ENCODE measurements at regions not wholly inside any gene's neighbourhood (a gene's known extent, or its start where the extent isn't known, plus 50 kb on each side); places are given as distances from the start of the nearest gene placed in this dataset.

DNA sequence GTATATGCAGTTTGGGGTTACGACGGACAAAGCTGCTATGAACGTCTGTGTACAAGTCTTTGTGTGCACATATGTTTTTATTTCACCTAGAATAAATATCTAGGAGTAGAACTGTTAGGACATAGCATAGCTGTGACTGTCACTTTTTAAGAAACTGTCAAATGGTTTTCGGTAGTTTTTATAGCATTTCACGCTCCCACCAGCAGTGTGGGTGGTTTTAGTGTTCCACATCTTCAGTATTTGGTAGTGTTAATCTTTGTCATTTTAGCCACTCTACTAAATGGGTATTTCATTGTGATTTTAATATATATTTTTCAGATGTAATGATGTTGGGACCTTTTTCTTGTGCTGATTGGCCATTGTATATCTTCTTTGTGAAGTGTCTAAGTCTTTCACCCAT, 109.1 kb upstream of the BCAT1 start:
- Histone ChIP-seq H3K4me3 (no peak overlapping the region), H3K9me3 (no peaks in the 10 kb centered on the region), H3K36me3 (no peaks in the 10 kb centered on the region), H3K4me1 (no peaks in the 10 kb centered on the region), H3K27me3 (no peaks in the 10 kb centered on the region), H3K27ac (no peak overlapping the region)
- no peak for DNase-seq (ENCODE audit: low spot score in 2 of 2)
- TF ChIP-seq, protein P1, sequence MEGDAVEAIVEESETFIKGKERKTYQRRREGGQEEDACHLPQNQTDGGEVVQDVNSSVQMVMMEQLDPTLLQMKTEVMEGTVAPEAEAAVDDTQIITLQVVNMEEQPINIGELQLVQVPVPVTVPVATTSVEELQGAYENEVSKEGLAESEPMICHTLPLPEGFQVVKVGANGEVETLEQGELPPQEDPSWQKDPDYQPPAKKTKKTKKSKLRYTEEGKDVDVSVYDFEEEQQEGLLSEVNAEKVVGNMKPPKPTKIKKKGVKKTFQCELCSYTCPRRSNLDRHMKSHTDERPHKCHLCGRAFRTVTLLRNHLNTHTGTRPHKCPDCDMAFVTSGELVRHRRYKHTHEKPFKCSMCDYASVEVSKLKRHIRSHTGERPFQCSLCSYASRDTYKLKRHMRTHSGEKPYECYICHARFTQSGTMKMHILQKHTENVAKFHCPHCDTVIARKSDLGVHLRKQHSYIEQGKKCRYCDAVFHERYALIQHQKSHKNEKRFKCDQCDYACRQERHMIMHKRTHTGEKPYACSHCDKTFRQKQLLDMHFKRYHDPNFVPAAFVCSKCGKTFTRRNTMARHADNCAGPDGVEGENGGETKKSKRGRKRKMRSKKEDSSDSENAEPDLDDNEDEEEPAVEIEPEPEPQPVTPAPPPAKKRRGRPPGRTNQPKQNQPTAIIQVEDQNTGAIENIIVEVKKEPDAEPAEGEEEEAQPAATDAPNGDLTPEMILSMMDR (IDR thresholded peaks at IDR 0.05): no peak
- TF ChIP-seq EP300 (IDR thresholded peaks at IDR 0.05) (no peak), POLR2A (IDR thresholded peaks at IDR 0.05) (no peak)
- WGBS, 2 donors: 83 to 90% methylated on average over 5 of the region's 5 CpGs

DNA sequence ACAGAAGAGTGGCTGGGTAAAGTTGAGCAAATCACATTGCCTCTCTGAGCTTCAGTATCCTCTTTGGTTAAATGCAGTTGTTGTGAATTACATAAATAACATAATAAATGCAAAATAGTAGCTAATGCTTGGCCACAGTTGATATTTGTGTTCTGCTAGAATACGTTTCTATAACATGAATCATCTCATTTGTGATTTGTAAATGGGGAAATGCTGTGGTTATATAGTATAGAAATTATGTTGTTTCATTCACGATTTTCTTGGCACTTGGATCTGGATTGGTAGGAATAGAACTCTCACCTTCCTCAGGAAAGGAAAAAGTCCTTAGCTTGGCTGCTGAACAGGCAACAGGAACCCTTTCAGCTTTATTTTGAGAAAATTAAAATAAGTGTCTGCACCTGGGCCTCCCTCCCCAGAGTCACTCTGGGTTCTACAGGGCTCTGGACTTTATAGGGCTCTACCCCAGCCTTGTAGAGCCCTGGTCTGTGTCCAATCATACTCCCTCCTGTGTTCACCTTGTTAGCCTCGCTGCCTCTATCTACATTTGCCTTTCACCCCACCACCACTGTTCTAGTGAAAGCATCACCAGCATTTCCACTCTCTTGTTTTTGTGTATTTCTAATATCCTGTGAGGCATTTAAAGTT, 107.7 kb upstream of the BCAT1 start:
- 59 to 68% methylated on average over 3 of the region's 3 CpGs for WGBS, 2 donors

DNA sequence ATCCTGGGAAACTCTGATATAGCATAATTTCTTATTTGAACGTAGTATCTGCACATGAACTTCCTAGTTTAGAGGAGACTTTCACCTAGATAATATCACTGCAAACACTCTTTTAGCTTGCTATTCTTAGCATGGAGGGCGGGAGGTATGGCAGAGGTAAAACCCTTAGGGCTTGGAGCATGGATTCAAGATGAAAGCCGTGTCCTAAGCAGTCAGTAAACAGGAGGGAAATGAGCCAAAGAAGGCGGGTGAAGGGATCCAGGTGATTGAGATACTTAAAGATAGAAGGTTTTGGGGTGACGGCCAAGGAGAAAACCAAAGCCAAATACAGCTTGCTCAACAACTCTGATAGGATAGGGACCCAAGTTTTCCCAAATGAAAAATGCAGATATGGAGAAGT, 107.1 kb upstream of the BCAT1 start:
- H3K27me3 ChIP-seq: no peaks in the 10 kb centered on the region
- no peaks in the 10 kb centered on the region for H3K9me3 ChIP-seq
- no peaks in the 10 kb centered on the region for H3K36me3 ChIP-seq
- no peak overlapping the region for H3K4me3 ChIP-seq
- no peak overlapping the region for H3K27ac ChIP-seq
- peaks cover 0 to 8% (median 0%) of the 10 kb centered on the region in 4 donors for H3K4me1 ChIP-seq
- no peak for DNase-seq (ENCODE audit: low spot score in 2 of 2)
- TF ChIP-seq POLR2A (IDR thresholded peaks at IDR 0.05) (no peak), EP300 (IDR thresholded peaks at IDR 0.05) (no peak)
- TF ChIP-seq, protein P1 (IDR thresholded peaks at IDR 0.05): no peak
- WGBS, 2 donors: 81 to 85% methylated on average over 5 of the region's 5 CpGs

More for the DNA sequence above, 107.7 kb upstream of the BCAT1 start:
- H3K36me3 ChIP-seq: no peaks in the 10 kb centered on the region
- DNase-seq (ENCODE audit: low spot score in 2 of 2): no peak
- no peak overlapping the region for H3K4me3 ChIP-seq
- no peaks in the 10 kb centered on the region for H3K9me3 ChIP-seq
- H3K27me3 ChIP-seq: no peaks in the 10 kb centered on the region
- peaks cover 0 to 2% (median 0%) of the 10 kb centered on the region in 4 donors for H3K4me1 ChIP-seq
- TF ChIP-seq, protein P1 (IDR thresholded peaks at IDR 0.05): no peak
- TF ChIP-seq POLR2A (IDR thresholded peaks at IDR 0.05): no peak
- no peak for TF ChIP-seq EP300 (IDR thresholded peaks at IDR 0.05)
- no peak overlapping the region for H3K27ac ChIP-seq

DNA sequence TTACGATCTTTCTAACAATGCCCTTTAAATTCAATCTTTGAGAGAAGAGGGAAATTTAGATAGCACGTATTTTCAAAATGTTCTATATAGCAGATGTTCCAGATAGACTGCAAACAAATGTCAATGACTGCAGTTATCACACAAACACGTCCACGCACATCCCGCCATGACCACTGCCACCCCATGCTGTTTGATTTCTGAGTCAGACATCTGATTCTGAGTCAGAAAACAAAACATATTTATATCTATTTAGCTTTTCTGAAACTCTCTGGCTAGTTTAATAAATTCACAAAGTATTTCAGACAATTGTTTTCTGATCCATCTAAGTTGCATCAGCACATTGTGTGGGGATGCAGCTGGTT, 105.9 kb upstream of the BCAT1 start:
- WGBS, 2 donors: 53 to 60% methylated on average over 5 of the region's 5 CpGs
- TF ChIP-seq, protein P1 (IDR thresholded peaks at IDR 0.05): no peak
- TF ChIP-seq POLR2A (IDR thresholded peaks at IDR 0.05): no peak
- TF ChIP-seq EP300 (IDR thresholded peaks at IDR 0.05): no peak
- peak overlapping the region in 1 of 4 donors; percentile 3 for H3K27ac ChIP-seq
- DNase-seq (ENCODE audit: low spot score in 2 of 2): no peak
- H3K27me3 ChIP-seq: no peaks in the 10 kb centered on the region
- H3K9me3 ChIP-seq: no peaks in the 10 kb centered on the region
- peak overlapping the region in 1 of 4 donors; percentile 46 for H3K4me3 ChIP-seq
- H3K36me3 ChIP-seq: no peaks in the 10 kb centered on the region
- peaks cover 0 to 9% (median 0%) of the 10 kb centered on the region in 4 donors for H3K4me1 ChIP-seq

DNA sequence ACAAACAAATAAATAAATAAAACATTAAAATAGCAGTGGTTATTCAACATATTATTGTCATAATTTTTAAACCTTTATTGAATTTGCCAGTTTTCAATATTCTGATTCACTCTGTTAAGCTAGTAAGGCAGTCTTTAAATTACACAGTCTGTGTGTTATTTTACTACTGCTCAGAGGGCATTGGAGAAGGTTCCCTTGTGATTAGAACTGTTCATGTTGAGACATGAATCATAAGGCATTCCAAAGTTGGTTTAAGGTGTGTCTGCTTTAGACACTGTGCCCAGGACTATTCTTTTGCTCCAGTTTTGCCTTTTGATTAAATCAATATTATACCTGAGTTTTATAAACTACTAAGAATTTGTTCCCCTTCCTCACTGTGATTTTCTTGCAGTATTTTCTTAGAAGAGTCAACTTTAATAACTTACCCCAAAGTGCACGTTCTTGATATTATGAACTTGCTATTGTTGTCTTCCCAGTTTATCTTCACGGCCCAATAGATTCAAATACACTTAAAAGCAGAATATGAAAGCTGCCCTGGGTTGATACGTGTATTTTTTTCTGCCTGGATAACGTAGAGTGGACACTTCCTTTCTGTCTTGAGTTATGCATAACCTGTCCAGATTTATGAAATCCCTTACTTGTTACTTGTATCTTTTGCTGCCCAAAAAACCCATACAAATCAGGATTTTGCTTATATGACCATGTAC, 105.3 kb upstream of the BCAT1 start:
- WGBS, 2 donors: 66 to 81% methylated on average over 4 of the region's 4 CpGs
- Histone ChIP-seq H3K4me3 (peak overlapping the region in 3 of 4 donors; percentile 3 to 46 (median 33)), H3K27ac (peak overlapping the region in 3 of 4 donors; percentile 3 to 53 (median 31)), H3K27me3 (no peaks in the 10 kb centered on the region), H3K9me3 (no peaks in the 10 kb centered on the region), H3K36me3 (no peaks in the 10 kb centered on the region), H3K4me1 (peaks cover 0 to 9% (median 0%) of the 10 kb centered on the region in 4 donors)
- TF ChIP-seq, protein P1 (IDR thresholded peaks at IDR 0.05): no peak
- TF ChIP-seq POLR2A (IDR thresholded peaks at IDR 0.05) (no peak), EP300 (IDR thresholded peaks at IDR 0.05) (no peak)
- no peak for DNase-seq (ENCODE audit: low spot score in 2 of 2)

All from tibial nerve (tissue), 4 donors.